ENCODE measurements at regions not wholly inside any gene's neighbourhood (a gene's known extent, or its start where the extent isn't known, plus 50 kb on each side); places are given as distances from the start of the nearest gene placed in this dataset.

DNA sequence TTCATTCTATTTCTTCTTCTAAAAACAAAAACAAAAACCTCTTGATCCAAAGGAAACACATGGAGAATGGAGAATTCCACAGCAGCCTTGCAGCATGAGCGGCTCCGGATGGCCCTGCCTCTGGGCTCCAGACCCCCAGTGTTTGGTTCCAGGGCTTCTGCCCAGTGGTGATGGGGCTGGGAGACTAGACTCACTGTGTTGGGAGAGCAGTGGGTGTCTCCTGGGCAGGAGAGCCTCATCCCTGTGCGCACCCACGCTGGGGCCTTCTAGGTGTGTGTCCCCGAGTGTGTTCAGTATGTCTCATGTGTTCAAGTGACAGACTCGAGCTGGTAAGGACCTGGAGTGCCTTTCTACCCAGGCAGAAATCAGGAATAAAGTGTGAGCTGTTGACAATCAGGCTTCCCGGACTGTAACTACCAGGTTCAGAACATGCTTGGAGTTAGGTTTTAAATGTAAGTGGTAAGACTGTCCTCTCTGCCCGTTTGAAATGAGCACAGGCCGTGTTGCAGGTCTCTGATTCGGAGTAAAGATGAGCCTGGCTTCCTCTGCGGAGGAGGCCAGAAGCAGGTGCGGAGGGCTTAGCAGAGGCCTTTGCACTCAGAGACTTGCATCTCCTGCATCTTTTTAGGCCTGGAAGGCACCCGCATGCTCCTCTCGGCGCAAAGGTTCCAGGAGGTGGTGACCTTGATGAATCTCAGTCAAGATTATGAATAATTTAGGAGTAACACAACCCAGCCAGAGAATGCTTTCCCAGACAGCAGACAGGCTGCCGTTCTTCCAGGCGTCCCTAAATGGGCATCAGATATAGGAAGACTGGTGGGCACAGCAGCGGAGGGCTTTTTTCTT lies 253.6 kb downstream of the CDH26 start:
- FAIRE-seq, result no peak
- no peak for DNase-seq (ENCODE audit: low spot score)

DNA sequence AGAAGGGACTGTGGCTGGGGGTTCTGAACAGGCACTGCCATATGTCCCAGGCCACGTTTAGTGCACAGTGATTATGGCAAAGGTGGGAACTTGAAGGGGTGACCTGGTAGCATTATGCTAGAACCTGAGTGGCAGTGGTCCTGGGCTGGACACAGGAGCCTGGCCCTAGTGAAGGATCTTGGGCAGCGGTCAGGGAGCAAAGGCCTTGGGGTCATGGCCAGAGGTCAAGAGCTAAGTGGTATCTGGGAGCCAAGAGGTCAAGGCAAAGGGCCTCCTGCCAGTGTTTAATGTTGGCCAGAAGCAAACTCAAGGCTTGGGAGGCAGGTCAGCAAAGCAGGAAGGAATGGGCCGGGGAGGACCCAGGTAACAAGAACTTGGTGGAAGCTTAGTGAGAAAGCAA lies 254.5 kb downstream of the CDH26 start:
- DNase-seq (ENCODE audit: low spot score) (no peak), FAIRE-seq (no peak)

DNA sequence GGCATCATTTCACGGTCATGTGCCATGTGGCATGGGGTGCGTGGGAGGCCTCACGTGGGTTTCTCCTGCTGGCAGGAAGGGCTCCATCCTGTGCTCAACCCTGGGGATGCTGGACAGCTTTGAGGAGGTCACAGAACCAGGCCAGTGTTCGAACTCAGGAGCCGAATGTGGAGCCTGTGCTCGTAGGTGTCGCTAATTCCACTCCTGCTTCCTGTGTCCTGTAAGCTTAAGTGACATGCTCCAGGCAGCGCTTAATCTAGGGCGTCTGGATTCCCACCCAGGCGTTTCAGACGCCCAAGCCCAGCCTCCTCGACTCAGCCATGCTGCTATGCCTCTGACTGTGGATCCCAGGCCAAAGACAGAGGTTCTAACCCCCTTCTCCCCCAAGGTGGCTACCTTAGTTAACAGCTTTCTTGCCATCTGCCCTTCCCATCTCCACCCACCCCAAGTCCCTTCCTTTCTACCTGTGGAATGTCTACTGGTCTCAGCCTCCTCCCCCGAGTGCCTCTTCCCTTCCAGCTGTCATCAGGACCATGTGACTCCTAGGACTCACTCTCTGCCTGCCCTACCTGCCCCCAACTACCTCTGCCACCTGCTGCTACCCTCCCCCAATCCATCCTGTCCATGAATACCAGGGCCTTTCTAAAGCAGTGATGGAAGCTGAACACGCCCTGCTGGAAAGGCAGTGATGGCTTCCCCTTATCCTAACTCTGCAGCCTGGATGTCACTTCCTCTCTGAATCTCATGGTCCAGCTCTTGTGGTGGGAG lies 255.1 kb downstream of the CDH26 start:
- DNase-seq (ENCODE audit: low spot score) (no peak), FAIRE-seq (no peak)

DNA sequence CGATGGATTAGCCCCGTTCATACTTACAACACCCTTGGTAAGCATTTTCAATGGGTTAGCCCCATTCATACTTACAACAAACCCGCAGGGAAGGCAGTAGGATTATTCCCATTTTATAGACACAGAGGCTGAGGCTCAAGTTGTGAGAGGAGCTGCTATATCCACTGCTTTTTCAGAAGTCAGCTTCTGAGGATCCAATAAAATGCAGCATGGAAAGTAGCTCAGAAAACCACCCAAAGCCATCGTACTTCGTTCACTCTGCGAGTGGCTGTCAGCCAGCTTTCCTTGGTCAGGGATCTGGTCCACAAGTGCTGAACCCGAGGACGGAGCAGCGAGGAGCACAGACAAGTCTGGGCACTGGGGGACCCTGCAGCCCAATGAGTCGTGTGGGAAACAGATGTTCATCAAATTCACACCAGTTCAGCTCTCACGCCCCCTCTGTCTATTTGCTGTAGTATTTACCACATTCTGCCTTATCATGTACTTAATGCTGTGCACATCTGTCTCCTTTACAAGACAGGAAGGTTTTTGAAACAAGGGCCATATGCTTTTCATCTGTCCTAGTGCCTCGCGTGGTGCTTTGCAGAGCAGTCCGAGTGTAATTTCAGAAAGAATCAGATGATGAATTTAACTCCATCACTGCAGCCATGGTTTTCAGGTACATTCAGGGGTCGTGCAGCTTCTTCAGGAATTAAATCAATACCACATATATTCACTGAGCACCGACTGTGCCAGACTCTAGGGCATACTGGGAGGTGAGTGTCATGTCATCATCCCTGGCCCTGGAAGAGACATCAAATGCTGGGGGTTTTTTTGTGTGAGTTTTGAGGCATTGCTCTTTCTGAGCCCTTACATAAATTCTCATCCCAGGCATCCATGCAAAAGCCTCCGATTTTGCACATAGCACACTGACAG lies 256.9 kb downstream of the CDH26 start:
- no peak for DNase-seq (ENCODE audit: low spot score)
- no peak for FAIRE-seq

DNA sequence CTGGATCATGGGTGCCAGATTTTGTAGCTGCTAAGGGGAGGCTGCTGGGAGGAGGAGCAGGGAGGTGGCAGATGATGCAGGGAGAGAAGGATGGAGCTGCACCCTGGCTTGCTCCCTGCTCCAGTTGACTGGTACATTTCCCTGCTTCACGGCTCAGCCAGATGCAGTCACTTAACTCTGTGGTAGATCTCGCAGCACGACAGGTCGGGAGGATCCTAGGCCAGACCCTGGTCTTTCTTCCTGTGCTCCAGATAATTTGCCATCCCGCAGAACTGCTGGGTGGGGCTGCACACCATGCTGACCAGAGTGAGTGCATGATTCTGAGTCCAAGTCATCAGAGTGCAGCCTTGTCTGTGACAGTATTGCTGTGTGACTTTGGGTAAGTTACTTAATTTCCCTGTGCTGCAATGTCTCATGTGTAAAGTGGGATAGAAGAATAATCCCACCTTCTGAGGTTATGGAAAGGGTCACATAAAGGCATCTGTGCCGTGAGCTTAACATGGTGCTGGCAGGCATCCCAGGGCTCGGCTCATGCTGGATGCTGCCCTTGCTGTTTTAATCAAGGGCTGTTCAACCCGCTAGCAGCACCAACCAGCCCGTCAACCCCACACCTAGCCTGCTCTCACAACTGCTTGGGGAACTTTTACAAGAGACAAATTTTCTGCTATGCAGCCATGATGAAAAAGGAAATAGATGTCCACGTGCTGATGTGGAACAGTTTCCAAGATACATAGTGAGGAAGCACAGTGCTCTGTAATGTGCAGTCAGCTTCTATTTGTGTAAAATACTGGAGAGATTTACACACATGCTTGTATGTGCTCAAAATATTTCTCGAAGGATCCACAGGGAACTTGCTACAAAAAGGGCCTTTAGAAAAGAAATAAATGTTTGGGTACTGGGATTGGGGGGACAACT lies 257.9 kb downstream of the CDH26 start:
- DNase-seq (ENCODE audit: low spot score) (no peak), FAIRE-seq (no peak)

DNA sequence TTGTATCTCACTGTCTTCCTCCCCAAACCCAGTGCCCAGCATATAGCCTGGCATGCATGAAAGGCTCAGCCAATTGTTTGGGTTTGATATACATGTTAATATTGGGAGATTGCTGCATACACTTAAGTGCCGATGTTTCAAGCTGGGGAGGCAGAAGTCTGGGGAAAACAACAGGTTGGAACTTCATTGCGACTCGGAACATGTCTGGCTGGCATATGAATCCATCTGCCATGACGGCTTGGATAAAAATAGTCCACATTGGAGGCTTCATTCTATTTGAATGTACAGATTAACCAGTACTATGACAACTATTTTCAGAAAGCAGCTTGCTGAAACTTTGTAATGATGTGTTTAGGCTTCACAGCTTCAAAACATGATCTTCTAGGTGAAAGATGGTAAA lies 261.0 kb downstream of the CDH26 start:
- FAIRE-seq (no peak), DNase-seq (ENCODE audit: low spot score) (no peak)

DNA sequence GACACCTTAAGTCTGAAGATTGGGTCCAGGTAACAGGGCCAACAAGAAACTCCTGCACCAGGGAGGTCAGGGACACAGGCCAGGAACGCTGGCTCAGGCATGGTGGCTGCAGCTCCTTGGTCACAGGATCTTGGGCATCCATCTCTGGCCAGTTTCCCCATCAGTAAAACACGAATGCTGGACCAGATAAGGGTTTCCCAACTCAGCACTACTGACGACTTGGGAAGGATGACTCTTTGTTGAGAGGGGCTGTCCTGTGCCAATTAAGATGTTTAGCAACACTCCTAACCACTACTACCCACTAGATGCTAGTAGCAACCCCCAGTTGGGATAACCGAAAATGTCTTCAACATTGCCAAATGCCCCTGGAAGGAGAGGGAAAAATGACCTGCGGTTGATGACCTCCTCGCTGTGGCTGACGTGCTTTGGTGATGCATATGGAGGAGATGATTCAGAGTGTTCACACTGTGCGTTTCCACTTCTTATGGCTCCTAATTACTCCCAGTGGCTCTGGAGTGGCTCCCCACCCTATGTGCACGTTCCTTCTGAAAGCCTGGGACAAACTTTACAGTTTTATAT lies 261.9 kb downstream of the CDH26 start:
- FAIRE-seq (no peak), DNase-seq (ENCODE audit: low spot score) (peak; percentile 55)

DNA sequence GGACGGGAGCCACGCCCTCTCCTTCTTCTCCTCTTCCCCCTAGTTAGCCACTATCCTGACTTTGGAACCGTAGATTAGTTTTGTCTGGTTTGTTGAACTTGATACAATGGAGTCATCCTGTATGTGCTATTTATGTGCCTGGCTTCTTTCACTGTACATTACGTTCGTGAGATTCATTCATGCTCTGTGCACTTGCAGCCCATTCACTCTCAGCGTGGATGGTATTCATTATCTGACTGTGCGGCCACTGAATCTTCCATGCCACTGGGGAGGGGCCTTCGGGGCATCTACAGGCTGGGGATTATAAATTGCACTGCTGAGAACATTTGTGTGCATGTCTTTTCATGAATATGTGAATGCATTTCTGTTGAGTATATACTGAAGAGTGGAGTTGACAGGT lies 262.5 kb downstream of the CDH26 start:
- no peak for DNase-seq (ENCODE audit: low spot score)
- FAIRE-seq, result no peak

DNA sequence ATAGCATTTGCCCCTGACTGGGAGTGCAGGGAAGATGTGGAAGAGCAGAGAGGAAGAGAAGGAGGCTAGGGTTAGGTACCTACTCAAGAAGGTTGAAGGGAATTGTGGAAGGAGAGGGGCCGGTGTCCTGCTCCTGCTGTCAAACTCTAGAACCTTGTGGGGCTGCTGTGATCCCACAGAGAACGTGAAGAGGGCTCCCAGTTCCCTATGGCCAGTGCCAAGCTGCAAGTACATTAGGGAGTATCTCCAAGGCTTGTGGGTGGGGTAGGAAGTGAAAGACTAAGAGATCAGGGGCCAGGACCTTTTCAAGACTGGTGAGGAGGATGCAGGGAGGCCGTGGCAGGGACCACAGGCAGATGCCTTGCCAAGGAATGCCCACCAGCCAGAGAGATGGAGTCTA lies 263.4 kb downstream of the CDH26 start:
- FAIRE-seq, result no peak
- DNase-seq (ENCODE audit: low spot score), result no peak

DNA sequence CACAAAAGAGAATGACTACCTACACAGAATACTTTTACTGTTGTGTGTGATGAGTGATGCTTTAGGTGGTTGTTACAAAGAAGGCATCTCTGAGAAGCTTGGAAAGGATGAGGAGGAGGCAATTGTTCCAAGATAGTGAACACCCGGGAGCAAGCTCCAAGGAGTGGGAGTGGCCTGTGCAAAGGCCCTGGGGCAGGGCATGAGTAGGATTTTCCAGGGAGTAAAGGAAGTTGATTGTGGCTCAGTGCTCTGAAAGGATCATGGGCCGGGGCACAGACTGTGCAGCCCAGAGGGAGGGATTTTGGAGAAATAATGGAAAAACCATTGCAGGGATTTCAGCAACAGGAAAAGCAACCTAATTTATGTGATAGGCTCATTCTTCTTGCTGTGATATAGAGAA lies 264.3 kb downstream of the CDH26 start:
- FAIRE-seq, result no peak
- no peak for DNase-seq (ENCODE audit: low spot score)

DNA sequence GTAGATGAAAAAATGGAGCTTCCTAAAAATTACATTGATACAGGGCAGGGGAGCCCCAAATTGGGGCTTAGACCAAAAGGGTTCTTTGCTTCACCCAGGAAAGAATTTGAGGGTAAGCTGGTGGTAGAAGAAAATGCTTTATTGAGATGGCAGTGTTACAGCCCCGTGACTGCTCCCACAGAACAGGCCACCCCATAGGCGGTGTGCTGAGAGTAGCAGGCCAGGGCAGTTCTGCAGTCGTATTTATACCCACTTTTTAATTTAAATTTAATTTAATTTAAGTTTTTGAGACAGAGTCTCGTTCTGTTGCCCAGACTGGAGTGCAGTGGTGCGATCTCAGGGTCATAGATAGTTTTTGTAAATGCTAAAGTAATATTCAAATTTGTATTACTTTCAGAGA lies 265.0 kb downstream of the CDH26 start:
- no peak for DNase-seq (ENCODE audit: low spot score)
- FAIRE-seq, result no peak

DNA sequence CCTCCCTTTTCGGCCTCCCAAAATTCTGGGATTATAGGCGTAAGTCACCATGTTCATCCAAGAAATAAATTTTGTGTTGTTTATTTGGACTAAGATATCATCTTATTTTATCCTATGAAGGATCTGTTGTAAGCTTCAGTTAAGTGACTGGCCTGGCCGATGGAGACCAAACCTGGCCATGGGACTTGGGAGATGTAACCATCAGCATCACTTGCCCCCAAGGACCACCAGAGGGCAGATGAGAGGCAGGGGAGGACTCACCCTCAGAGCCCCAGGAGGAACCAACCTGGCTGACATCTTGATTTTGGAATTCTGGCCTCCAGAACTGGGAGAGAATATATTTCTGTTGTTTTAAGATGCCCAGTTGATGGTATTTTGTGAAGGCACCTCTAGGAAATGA lies 266.7 kb downstream of the CDH26 start:
- DNase-seq (ENCODE audit: low spot score), result no peak
- FAIRE-seq, result no peak

DNA sequence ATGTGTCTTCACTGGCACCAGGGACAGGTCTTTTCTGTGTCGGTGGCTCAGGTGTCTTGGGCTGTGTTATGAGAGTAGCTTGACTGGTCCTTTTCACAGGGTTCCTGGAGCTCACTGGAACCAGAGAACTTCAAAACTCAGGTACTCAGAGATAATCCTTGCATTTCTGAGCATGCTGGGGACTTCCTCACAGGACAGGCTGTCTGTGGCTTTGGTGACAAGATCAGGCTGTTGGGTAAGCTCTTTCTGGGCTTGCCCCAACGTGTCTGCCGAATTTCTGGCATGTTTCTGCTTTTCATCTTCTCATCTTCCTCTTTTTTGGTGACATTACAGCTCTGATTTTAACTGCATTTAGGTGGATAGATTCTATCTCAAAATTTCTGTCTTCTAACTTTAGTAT lies 270.0 kb downstream of the CDH26 start:
- DNase-seq (ENCODE audit: low spot score) (no peak), FAIRE-seq (no peak)

DNA sequence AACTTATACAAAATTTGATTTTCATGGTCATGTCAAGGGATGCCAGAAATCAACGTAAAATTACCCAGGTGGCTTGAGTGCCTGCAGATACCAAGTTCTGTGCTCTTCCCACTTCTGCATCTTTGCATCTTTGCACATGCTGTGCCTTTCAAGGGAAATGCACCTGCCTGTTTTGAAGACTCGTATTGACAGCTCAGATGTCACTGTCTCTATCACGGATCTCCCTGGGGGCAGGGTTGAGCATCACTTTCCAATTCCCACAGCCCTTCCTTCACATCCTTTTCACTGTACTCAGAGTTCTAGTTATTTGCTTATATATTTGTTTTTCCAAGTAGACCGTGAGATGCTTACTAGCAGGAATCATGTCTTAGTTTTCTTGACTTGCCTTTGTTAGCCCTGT lies 274.2 kb downstream of the CDH26 start:
- DNase-seq (ENCODE audit: low spot score) (no peak), FAIRE-seq (no peak)

DNA sequence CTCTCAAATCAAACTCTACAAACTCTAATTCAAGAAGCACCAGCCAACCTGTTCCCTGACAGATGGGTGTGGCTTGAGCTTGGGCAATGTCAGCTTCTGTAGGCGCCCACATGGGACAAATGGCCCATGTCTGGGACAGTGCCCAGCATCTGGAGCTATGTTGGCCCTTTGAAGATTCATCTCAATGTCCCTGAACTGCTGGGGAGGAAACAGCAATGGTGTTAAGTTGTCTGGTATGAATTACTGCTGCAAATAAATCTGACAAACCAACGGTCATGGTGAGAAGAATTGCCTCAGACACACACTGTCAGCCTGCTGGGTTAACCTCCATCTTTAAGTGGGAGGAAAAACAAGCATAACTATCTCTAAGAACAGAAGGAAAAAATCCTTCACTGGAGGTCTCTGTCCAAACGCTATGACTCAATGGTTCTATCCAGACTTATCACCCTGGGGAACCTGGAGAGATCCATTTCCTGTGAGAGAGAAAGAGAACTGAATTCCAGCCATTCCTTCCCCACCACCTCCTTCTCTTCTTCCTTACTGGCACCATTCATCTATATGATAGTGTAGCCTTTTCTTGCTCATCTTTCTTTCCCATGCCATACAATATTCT lies 274.9 kb downstream of the CDH26 start:
- FAIRE-seq, result no peak
- peak; percentile 22 for DNase-seq (ENCODE audit: low spot score)

DNA sequence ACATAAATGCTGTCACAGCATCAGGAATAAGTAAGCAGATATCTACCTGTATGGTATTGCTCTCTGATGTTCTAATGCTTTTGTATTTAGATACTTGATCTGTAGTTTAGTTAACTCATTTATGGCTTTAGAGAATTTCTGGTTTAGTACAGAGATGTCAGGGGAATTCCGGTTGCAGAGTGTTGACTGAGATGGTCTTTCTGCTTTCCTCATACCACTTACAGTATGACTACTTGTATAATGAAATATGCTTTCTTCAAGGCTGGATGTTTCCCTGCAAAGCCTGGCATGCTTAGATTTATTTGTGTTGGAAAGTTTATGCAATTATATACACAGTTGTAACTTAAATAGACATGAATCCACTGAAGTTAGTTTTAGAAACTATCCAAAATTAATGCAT lies 278.4 kb downstream of the CDH26 start:
- FAIRE-seq, result no peak
- no peak for DNase-seq (ENCODE audit: low spot score)

DNA sequence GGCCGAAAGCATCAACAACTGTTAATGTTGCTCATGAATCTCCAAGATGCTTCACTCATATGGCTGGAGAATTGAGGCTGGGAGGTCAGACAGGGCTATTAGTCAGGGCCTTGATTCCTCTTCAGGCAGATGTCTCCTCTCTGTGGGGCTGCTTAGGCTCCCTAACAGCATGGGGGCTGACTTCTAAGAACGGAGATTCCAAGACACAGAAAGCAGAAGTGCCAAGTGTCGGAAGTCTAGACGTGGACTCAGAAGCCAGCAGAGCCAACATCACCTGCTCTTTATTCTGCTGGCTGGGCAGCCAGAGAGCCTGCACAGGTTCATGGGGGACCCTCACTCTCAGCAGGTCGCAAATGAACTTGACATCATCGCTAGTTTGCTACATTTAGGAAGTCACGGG lies 279.8 kb downstream of the CDH26 start:
- DNase-seq (ENCODE audit: low spot score) (no peak), FAIRE-seq (no peak)

DNA sequence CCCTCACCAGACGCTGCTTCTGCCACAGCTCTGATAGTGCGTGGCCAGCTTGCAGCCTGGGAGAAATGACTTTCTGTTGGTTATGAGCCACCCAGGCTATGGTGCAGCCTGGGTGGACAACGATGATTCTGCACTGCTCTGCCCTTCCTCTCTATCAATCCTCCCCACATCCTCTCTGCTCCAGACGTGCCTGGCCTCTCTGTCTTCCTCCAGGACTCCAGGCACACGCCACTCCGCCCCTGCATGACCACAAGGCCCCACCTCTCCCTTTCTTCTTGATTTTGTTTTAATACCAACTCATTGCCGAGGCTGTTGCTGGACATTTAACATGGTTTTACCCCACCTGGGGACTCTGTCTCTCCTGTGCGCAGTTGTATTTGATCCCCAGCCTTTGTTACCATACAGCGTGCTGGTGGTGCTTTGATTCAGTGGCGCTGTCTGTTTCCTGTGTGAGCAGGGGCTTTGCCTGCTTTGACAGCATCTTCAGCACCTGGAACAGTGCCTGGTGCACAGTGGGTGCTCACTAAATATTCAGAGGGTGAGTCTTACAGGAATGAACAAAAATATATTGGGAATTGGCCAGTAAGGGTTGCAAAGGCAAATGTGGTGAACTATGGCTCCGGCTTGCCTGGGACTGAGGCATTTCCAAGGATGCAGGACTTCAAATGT lies 280.9 kb downstream of the CDH26 start:
- FAIRE-seq (no peak), DNase-seq (ENCODE audit: low spot score) (no peak)

DNA sequence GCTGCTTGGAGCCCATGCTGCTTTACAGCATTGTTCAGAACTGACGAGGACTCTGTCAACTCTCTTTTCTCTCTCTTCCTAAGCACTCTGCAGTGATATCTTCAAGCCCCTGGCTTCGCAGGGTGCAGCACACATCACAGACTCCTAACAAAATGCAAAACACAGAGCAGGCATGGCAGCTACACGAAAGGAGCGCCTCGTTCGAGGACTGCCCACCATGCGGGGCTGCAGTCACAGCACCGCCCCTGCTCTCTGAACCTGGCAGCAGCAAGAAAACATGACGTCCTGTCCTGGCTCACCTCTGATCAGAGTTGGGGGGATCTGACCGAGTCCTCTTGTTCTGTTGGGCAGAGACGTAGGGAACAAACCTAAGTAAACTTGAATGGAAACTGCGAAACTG lies 281.7 kb downstream of the CDH26 start:
- DNase-seq (ENCODE audit: low spot score) (no peak), FAIRE-seq (no peak)

Data from RCC 7860 (cell line).